ENCODE measurements at regions not wholly inside any gene's neighbourhood (a gene's known extent, or its start where the extent isn't known, plus 50 kb on each side); places are given as distances from the start of the nearest gene placed in this dataset.

- Histone ChIP-seq H3K36me3 (ENCODE audit: control insufficient read depth in 2 of 4, insufficient read depth in 4 of 4, low read length in 3 of 4) (no peaks in the 10 kb centered on the region), H2BK12ac (ENCODE audit: low read depth, low read length) (no peak overlapping the region), H3K56ac (replicated peaks; ENCODE audit: insufficient read length, low read depth, low read length) (no peak overlapping the region), H2BK5ac (ENCODE audit: low read depth, low read length) (no peak overlapping the region), H3K4me1 (replicated peaks in 1 of 4; ENCODE audit: control insufficient read depth in 3 of 4, insufficient read depth in 4 of 4, low read length in 3 of 4) (no peaks in the 10 kb centered on the region), H3K4me3 (ENCODE audit: extremely low read depth in 1 of 4, insufficient read depth in 2 of 4, low read depth in 3 of 4, low read length in 4 of 4) (no peak overlapping the region), H2BK15ac (ENCODE audit: low read length) (no peak overlapping the region), H4K20me1 (replicated peaks in 1 of 2; ENCODE audit: control insufficient read depth in 1 of 2, insufficient read depth in 2 of 2, low read length in 2 of 2) (no peaks in the 10 kb centered on the region), H2BK120ac (replicated peaks; ENCODE audit: low read depth, low read length) (no peak overlapping the region), H3K79me2 (ENCODE audit: control insufficient read depth in 1 of 2, insufficient read depth in 2 of 2, low read length in 2 of 2) (no peaks in the 10 kb centered on the region), H3K4me2 (ENCODE audit: insufficient read depth in 1 of 2, low read depth in 2 of 2, low read length in 2 of 2) (no peak overlapping the region), H3K14ac (ENCODE audit: insufficient read length) (no peak overlapping the region), H3K23me2 (ENCODE audit: low read depth, low read length) (no peaks in the 10 kb centered on the region), H4K5ac (ENCODE audit: insufficient read length, low read depth, low read length) (no peak overlapping the region), H2AK5ac (ENCODE audit: low read depth, low read length) (no peak overlapping the region), H3K18ac (ENCODE audit: extremely low read depth, low read length) (no peak overlapping the region), H3K27ac (ENCODE audit: low read depth, low read length) (no peak overlapping the region), H3K9me3 (ENCODE audit: insufficient read depth in 2 of 2, low read depth in 1 of 2, low read length in 1 of 2) (no peaks in the 10 kb centered on the region), H4K8ac (ENCODE audit: extremely low read depth, insufficient read depth, low read length) (no peak overlapping the region), H3K4ac (replicated peaks; ENCODE audit: insufficient read length, low read depth, low read length) (no peak overlapping the region), H4K91ac (replicated peaks; ENCODE audit: insufficient read length, low read length) (no peak overlapping the region), H3K9ac (replicated peaks in 1 of 4; ENCODE audit: extremely low read depth in 1 of 4, low read depth in 3 of 4, low read length in 3 of 4) (no peak overlapping the region), H3K27me3 (replicated peaks in 1 of 4; ENCODE audit: control insufficient read depth in 3 of 4, extremely low read depth in 1 of 4, insufficient read depth in 3 of 4, low read length in 3 of 4) (no peaks in the 10 kb centered on the region), H2BK20ac (ENCODE audit: low read length) (no peak overlapping the region), H3K79me1 (ENCODE audit: low read depth, low read length) (no peaks in the 10 kb centered on the region), H2AFZ (ENCODE audit: low read length) (no peak overlapping the region), H3K23ac (ENCODE audit: insufficient read length) (no peak overlapping the region)
- TF ChIP-seq SUZ12 (IDR thresholded peaks at IDR 0.05; ENCODE audit: low read length) (no peak), NANOG (IDR thresholded peaks at IDR 0.05; ENCODE audit: insufficient read depth, low read depth, low read length, poor library complexity, severe bottlenecking) (no peak), CEBPB (IDR thresholded peaks at IDR 0.05; ENCODE audit: low read depth, low read length) (no peak), MAFK (IDR thresholded peaks at IDR 0.05; ENCODE audit: low read depth, low read length) (peak; percentile 71; the same call in 1 of the 2 replicates), ATF3 (IDR thresholded peaks at IDR 0.05; ENCODE audit: insufficient read depth, low read depth, low read length) (no peak), RBBP5 (IDR thresholded peaks at IDR 0.05; ENCODE audit: borderline replicate concordance, low read depth, low read length) (no peak)
- DNase-seq (ENCODE audit: low read depth in 1 of 2, low spot score in 2 of 2) (no peak), FAIRE-seq (no peak)
- POLR2A ChIA-PET (ENCODE audit: partially characterized antibody) = interaction anchor here (1.0 kb wide), 1 partner anchor 350 kb away, joined by 3 read pairs; no protein-coding TSS in a partner anchor
- CTCF ChIA-PET (ENCODE audit: partially characterized antibody) = interaction anchor here (0.8 to 2.7 kb wide), 3 partner anchors 18 to 125 kb away, joined by 3 to 18 read pairs (median 4); no protein-coding TSS in a partner anchor
These were observed 127.7 kb upstream of the ADAMTS18 start for GRCh38 chr16:77562497-77562896.

All from H1 (cell line).